HG02943 (cell line): ENCODE measurements at regions not wholly inside any gene's neighbourhood (a gene's known extent, or its start where the extent isn't known, plus 50 kb on each side); places are given as distances from the start of the nearest gene placed in this dataset.
"Not testable (repeated sequence)": the region's sequence is repeated elsewhere in the genome, so short reads cannot be mapped to it uniquely, and the experiment has no call there.

Experiments
- ATAC-seq: cut with Tn5 transposase; IDR thresholded peaks from one replicate; pipeline ENCODE4 v1.9.1; 2021; ENCODE audit warnings: mild to moderate bottlenecking, low read depth, moderate library complexity; ENCODE audit not compliant: unreplicated experiment

DNA sequence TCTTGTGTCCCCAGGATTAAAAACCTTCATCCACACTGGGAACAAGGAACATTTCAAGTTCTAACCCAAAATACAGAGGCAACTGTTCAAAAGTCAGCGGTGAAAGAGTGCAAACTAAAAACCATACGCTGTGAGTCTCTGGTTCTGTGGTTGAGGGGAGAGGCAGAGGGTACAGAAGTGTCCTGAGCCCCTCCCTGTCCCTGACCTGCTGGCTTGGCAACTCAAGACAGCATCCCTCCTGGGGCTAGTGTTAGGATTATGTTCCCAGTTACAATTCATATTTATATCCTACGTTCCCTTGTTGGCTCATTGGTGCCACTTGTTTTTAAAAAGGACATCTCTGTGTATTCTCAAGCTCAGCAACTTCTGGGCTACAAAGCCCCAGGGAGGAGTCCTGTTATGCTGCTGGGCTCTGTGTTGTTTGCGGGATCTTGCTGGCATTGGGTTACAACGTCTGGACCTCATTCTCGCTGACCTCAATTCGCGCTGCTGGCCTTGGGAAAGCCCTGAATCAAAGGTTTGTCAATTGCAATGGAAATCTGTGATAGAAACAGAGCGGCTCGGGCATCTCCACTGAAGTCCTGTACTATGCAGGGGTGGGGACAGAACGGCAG, 420.8 kb downstream of the FUT8 start:
- no peak for ATAC-seq

GRCh38 chr14:65834051-65834450, 421.5 kb downstream of the FUT8 start:
- ATAC-seq, result no peak

- no peak for ATAC-seq
Observed at GRCh38 chr14:65834812-65835211, 422.3 kb downstream of the FUT8 start.

DNA sequence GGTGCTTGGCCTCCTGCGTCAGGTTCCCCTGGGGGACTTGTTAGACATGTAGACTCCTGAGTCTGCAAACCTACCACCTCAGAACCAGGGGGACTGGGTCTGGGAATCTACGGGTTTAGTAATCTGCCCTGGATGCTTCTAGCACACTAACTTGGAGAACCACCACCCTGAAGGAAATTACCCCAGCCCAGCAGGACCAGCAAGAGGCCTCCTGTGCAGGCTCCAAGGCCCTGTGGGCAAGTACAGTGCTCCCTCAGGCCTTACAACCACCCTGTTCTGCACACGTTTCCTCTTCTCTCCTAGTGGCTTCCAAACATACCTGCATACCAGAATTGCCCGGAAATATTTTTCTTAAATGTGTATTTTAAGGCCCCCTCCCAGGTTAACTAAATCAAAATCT, 423.0 kb downstream of the FUT8 start:
- no peak for ATAC-seq

DNA sequence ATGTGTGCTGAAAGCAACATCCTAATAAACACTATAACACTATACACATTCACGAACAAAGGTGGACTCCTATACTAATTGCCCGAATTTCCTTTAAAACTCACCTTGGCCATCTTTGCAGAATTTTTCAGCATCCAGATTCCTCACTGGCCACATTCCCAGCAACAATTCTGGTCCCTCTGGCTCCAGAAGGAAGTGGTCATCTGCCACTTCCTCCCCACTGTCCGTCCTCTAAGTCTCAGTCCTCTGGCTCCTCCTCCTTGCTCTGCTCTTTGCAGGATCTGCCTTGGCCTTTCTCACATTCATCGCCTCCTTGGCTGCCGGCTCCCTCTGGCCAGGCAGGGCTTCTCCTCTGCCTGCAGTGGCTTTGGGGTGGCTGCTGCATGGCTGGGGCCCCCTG, 426.0 kb downstream of the FUT8 start:
- ATAC-seq, result no peak

DNA sequence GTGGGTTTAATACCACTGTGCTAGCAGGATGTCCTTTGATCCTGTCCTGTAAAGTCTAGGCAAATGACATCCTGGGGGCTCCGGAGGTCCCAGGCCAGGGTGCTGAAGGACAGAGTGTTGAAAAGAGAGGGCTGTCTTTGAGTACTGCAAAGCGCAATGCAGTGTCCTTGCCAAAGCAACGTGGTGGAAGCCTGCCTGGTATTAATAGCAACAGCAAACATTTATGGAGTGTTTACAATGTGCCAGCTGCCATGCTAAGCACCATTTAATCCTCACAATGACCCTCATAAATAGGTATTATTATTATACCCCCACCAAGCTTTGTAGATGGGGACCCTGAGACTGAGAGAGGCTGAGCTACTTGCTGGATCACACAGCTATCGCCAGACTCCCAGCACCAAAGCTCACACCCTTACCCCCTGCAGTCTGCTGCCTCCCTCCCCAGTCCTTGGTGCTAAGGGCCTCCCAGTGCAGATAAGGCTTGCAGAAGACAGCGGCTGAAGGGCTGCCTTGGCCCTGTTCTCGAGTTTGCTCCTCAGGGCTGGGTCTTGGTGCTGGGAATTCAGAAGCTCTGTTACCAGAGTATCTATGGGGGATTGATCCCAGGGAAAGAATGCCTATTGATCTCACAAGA, 427.7 kb downstream of the FUT8 start:
- no peak for ATAC-seq

DNA sequence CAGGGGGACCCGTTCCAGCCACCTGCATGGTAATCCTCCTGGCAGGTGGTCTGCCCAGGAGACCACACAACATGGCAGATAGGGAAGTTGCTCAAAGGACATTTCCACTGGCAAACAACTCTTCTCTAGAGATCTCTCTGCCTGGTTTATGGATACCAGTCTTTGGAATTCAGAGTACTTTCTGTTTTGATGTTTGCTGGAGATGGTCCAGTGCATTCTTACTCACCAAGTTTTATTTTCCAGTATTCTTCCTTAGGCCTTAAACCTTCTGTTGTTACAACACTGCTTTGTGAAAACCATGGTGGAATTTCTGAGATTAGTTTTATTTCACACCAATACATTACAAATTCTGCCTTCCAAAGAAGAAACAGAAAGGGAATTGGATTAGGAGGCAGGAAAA, 428.3 kb downstream of the FUT8 start:
- no peak for ATAC-seq

GRCh38 chr14:65846196-65846868, 433.8 kb downstream of the FUT8 start:
- ATAC-seq, result no peak

GRCh38 chr14:65847075-65847847, 434.7 kb downstream of the FUT8 start:
- ATAC-seq, result no peak

DNA sequence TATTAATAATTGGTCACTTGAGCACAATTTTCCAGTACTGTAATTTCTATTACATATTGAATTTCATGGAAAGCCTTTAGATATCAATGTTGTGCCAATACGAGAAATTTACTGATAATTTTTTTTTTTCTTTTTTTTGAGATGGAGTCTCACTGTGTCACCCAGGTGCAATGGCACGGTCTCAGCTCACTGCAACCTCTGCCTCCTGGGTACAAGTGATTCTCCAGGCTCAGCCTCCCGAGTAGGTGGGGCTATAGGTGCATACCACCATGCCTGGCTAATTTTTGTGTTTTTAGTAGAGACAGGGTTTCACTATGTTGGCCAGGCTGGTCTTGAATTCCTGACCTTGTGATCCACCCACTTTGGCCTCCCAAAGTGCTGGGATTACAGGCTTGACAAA, 435.4 kb downstream of the FUT8 start:
- ATAC-seq, result not testable (repeated sequence)

- ATAC-seq, result no peak
Observed at GRCh38 chr14:65849091-65849490, 436.6 kb downstream of the FUT8 start.

- no peak for ATAC-seq
Observed at GRCh38 chr14:65849558-65849957, 437.0 kb downstream of the FUT8 start.

GRCh38 chr14:65850429-65851135, 438.1 kb downstream of the FUT8 start:
- no peak for ATAC-seq

DNA sequence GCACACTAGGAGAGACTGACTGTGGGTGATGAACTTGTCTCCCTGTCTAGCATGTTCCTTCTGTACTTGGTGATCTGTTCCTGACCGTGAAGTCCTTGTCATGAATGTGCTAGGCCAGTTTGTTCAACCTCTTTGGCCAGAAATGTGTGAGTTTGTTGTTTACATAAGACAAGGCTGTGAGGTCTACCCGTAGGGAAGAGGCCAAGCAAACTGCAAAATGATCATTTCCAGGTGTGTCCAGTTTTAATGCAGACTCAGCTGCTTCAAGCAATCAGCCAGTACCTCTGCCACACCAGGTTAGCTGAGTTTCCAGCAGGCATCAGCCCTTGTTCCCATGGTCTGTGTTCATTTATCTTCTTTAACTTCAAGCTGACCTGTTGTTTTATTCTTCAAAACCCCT, 440.2 kb downstream of the FUT8 start:
- no peak for ATAC-seq

- ATAC-seq, result no peak
Observed at GRCh38 chr14:65853407-65853955, 441.0 kb downstream of the FUT8 start.

GRCh38 chr14:65854215-65854614, 441.7 kb downstream of the FUT8 start:
- no peak for ATAC-seq

GRCh38 chr14:65860956-65861611, 448.6 kb downstream of the FUT8 start:
- no peak for ATAC-seq

DNA sequence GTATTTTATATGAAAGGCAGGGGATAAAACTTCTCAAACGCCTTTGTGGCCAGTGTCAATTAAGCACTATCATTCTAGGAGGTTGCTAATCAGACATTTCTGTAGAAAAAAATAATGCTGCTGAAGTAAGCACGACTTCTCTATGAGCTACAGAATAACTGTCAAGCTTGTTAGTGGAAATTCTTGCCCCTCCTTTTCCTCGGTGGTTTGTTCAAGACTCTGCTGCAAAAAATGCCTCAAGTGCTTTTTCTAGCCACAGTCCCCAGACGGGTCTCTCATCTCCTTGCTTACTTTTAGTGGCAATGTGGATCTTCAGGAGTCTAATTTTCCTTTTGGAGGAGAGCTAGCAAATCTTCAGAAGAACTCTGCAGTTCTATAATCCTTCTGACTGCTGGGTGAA, 452.0 kb downstream of the FUT8 start:
- ATAC-seq, result no peak

DNA sequence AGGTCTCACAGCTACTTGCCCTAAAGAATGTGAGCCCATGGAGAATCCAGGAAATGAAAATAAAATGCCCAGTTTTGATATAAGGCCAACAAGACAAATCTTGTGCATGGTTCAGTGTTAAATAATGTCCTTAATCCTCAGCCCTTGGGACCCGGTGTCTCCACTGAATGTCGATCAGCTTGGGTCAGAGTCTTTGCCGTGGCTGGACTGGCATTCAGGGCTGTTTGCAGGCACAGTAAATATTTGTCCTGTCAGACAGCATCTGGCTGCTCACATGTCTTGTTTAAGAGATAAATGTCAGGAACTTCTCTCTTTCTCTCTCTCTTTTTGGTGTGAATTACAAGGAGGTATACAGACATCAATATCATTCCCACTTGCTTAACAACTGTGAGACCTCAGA, 452.5 kb downstream of the FUT8 start:
- ATAC-seq, result no peak

DNA sequence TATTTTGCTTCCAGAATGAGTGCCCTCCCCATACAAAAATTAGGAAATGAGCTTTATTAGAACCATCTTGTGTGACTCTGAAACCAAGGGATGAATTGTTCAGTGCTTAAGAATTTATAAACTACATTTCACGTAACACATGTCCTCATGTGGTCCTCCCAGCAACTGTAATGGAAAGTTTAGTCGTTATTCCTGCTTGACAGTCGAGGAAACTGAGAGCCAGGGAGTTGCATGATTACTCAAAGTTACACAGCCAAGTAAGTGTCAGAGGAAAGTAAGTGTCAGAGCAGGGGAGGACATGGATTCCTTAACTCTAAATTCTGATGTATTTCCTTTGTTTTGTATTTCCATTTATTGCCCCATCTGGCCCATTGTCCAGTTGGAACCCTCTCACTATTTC, 453.9 kb downstream of the FUT8 start:
- no peak for ATAC-seq
